Lower leg skin (tissue), 4 donors: ENCODE measurements at regions not wholly inside any gene's neighbourhood (a gene's known extent, or its start where the extent isn't known, plus 50 kb on each side); places are given as distances from the start of the nearest gene placed in this dataset.

ENCODE experiments used
- DNase-seq, 2 donors: peaks; one replicate each; pipeline ENCODE4 v3.0.0-alpha.2; 2019; ENCODE audit warnings: low spot score in 2 of 2
- H3K4me3 ChIP-seq: fragments of 200-600 bp; sonication (generic); 2 replicates; pipeline ENCODE4 v1.5.1; 2017; ENCODE audit warnings: mild to moderate bottlenecking, low read depth; ENCODE audit not compliant: poor library complexity, severe bottlenecking
- CTCF ChIP-seq, 3 donors: fragments of 450-650 bp; IDR thresholded peaks; one replicate each; pipeline ENCODE4 v1.5.1; 2016; ENCODE audit warnings: antibody characterized with exemption in 3 of 3, mild to moderate bottlenecking in 3 of 3, moderate library complexity in 2 of 3
- POLR2A ChIP-seq, 2 donors: fragments of 450-650 bp; IDR thresholded peaks; one replicate each; pipeline ENCODE4 v1.6.1; 2016 to 2017; ENCODE audit warnings: antibody characterized with exemption in 2 of 2, mild to moderate bottlenecking in 1 of 2, moderate library complexity in 1 of 2
- WGBS, 2 donors: methylation state at CpG; one replicate each; pipeline ENCODE4 v1.1.5; 2018; 5-methylcytosine and 5-hydroxymethylcytosine counted together
- intact Hi-C: fragments of 100-400 bp; cut with DNase I; formaldehyde crosslinking; loops from one replicate; pipeline ENCODE4 v1.15.0; 2023; ENCODE audit warnings: low total_unique reads

DNA sequence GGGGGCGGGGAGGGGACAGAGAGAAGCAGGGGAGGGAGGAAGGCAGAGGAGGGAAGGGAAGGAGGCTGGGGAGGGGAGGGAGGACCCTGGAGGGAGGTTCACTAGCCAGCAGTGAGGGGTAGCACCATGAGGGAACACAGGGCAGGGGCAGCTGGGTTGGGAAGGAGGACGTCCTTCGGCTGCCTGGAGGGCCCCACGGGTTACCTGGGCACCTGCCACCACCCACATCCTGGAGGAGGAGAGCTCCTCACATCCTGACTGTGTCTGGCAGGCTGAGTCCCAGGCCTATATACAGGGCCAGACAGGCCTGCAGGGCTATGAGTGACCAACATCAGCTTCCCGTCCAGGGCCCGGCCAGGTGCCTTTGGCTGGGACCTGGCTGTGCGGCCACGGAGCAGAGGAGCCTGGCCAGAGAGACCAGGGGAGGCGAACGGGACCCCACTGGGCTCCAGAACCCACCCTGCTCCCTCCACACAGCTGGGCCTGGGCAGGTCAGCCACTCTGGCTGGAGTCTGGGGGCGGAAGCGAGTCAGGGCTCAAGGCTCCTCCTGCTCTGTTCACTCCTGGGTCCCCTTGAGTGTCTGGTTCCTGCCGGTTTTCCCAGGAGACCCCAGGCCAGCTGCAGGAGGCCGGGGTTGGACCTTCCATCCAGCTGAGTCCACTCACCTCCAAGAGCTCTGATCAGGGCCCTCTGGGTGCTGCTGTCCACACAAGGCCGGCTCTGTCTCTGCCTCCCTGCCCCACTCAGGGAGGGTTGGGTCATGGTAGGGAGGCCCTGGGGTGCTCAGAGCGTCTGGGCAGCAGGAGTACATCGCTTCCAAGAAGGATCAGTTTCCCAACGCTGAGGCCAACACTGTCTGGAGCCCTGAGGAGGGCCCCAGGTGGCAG is 677.7 kb downstream of the BRD1 start:
- TF ChIP-seq POLR2A (IDR thresholded peaks at IDR 0.05) = no peak
- TF ChIP-seq CTCF (IDR thresholded peaks at IDR 0.05) = no peak
- H3K4me3 ChIP-seq = no peak overlapping the region
- peak in 1 of 2 donors; percentile 78 for DNase-seq
- intact Hi-C loops = loop anchor here (10.0 kb wide), 1 partner anchor 1695 kb away; no protein-coding TSS in a partner anchor
- WGBS, 2 donors = 58 to 74% methylated on average over 11 to 17 of the region's 18 CpGs

GRCh38 chr22:49148895-49149418 is 678.7 kb downstream of the BRD1 start:
- DNase-seq = peak in 1 of 2 donors; percentile 46
- 76 to 79% methylated on average over 10 of the region's 10 CpGs for WGBS, 2 donors
- TF ChIP-seq POLR2A (IDR thresholded peaks at IDR 0.05) (no peak), CTCF (IDR thresholded peaks at IDR 0.05) (no peak)
- intact Hi-C loops = loop anchor here (10.0 kb wide), 1 partner anchor 1694 kb away; no protein-coding TSS in a partner anchor
- H3K4me3 ChIP-seq = no peak overlapping the region

DNA sequence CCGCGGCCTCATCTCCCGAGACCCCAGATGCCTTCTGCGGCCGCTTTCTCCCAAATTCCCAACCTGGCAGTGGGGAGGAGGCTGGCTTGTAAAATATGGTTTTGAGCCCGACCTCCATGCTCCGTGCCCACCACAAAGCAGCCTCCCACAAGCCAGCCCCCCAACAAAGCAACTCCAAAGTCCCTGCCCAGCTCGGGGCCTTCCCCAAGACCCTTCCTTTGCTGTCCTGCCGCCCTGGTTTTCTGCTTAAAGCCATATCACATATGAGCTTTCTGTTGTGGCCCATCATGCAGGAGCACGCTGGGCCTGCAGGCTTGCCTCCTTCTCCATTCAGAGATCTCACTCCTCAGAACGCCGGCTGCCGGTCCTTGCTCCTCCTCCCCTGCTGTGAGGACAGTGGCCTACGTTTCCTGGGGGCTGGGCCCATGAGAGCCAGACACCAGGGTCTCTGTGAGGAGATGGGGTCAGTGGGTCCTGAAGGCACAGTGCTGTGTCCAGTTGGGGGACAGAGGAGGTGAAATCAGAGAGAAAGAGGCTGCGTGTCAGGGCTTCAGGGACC is 680.0 kb downstream of the BRD1 start:
- no peak for TF ChIP-seq POLR2A (IDR thresholded peaks at IDR 0.05)
- TF ChIP-seq CTCF (IDR thresholded peaks at IDR 0.05) = no peak
- H3K4me3 ChIP-seq = no peak overlapping the region
- intact Hi-C loops = loop anchor here (10.0 kb wide), 1 partner anchor 1693 kb away; no protein-coding TSS in a partner anchor
- peak in 1 of 2 donors; percentile 64 for DNase-seq
- 78 to 84% methylated on average over 15 of the region's 15 CpGs for WGBS, 2 donors

GRCh38 chr22:49147171-49147570 is 680.5 kb downstream of the BRD1 start:
- no peak overlapping the region for H3K4me3 ChIP-seq
- TF ChIP-seq CTCF (IDR thresholded peaks at IDR 0.05) = no peak
- DNase-seq = peak in 1 of 2 donors; percentile 48
- 68 to 84% methylated on average over 7 to 11 of the region's 11 CpGs for WGBS, 2 donors
- intact Hi-C loops = loop anchor here (10.0 kb wide), 1 partner anchor 1692 kb away; no protein-coding TSS in a partner anchor

GRCh38 chr22:49146511-49146910 is 681.2 kb downstream of the BRD1 start:
- TF ChIP-seq POLR2A (IDR thresholded peaks at IDR 0.05) (no peak), CTCF (IDR thresholded peaks at IDR 0.05) (no peak)

More at GRCh38 chr22:49146511-49146910, 681.2 kb downstream of the BRD1 start:
- peak in 1 of 2 donors; percentile 23 for DNase-seq
- H3K4me3 ChIP-seq = no peak overlapping the region
- intact Hi-C loops = loop anchor here (10.0 kb wide), 1 partner anchor 1692 kb away; no protein-coding TSS in a partner anchor
- 71 to 91% methylated on average over 6 of the region's 6 CpGs for WGBS, 2 donors
